ENCODE measurements at regions not wholly inside any gene's neighbourhood (a gene's known extent, or its start where the extent isn't known, plus 50 kb on each side); places are given as distances from the start of the nearest gene placed in this dataset.

DNA sequence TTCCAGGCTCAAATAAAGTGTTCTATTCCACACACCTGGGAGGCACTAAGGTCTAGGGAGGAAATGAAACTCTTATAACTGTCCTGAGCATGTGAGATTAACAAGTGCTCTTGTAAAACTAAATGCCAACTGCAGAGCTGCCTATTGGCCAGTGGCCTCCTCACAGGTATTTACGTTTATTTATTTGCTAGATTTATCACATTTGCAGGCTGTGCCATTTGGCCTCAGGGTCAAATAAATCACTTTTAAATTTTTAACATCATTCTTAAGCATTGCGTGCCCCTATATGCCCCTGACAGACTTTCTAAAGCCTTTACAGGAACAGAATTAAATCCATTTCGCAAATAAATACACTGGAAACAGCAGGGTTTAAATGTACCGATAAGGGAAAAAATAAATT is 381.8 kb upstream of the NFE2L3 start:
- DNase-seq: no peak
- ATAC-seq: peak; percentile 74
- Histone ChIP-seq H3K4me3 (no peak overlapping the region), H3K27me3 (no peaks in the 10 kb centered on the region), H3K9me3 (no peaks in the 10 kb centered on the region), H3K4me1 (no peaks in the 10 kb centered on the region), H3K36me3 (no peaks in the 10 kb centered on the region), H3K27ac (no peak overlapping the region)
- intact Hi-C loops (cut with DNase I): no loop called here
- TF ChIP-seq, protein P1, sequence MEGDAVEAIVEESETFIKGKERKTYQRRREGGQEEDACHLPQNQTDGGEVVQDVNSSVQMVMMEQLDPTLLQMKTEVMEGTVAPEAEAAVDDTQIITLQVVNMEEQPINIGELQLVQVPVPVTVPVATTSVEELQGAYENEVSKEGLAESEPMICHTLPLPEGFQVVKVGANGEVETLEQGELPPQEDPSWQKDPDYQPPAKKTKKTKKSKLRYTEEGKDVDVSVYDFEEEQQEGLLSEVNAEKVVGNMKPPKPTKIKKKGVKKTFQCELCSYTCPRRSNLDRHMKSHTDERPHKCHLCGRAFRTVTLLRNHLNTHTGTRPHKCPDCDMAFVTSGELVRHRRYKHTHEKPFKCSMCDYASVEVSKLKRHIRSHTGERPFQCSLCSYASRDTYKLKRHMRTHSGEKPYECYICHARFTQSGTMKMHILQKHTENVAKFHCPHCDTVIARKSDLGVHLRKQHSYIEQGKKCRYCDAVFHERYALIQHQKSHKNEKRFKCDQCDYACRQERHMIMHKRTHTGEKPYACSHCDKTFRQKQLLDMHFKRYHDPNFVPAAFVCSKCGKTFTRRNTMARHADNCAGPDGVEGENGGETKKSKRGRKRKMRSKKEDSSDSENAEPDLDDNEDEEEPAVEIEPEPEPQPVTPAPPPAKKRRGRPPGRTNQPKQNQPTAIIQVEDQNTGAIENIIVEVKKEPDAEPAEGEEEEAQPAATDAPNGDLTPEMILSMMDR (IDR thresholded peaks at IDR 0.05): no peak

DNA sequence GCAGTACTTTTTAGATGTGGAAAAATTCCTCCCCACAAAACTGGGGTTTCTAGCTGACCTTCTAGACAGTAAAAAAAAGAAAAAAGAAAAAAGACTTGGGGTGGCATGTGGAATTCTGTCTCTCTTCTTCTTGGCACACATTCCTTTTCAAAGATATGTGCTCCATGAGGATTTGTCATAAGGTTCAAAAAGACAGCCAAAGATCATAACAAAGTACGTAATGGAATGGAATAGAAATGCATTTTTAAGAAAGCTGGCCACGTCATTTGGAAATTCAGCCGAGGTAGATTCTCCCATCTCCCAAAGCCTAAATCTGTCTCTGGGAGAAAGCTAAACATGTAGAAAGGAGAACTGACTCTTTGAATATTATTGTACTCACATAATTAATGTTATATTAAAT is 381.3 kb upstream of the NFE2L3 start:
- no peak overlapping the region for H3K27ac ChIP-seq
- ATAC-seq: no peak
- H3K9me3 ChIP-seq: no peaks in the 10 kb centered on the region
- no peaks in the 10 kb centered on the region for H3K4me1 ChIP-seq
- no peak for DNase-seq
- TF ChIP-seq, protein P1 (IDR thresholded peaks at IDR 0.05): no peak
- H3K36me3 ChIP-seq: no peaks in the 10 kb centered on the region
- intact Hi-C loops (cut with DNase I): no loop called here
- H3K4me3 ChIP-seq: no peak overlapping the region
- no peaks in the 10 kb centered on the region for H3K27me3 ChIP-seq

DNA sequence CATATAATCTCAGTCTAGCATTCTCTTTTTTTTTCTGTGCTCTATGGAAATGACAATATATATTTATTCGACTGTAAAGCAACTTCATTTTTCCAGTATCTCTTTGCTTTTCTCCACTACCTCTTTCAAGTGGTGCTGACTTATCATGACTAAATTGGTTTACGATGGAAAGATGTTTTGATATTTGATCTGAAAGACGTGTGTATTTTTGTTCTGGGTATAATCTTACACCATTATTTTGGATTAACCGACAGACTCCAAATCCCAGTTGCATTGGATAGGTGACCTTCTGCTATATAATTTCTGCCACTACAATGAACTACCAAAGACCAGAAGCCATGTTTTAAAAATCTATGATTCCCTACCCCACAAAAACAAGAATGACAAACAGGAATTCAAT is 380.5 kb upstream of the NFE2L3 start:
- Histone ChIP-seq H3K4me1 (no peaks in the 10 kb centered on the region), H3K27me3 (no peaks in the 10 kb centered on the region), H3K9me3 (no peaks in the 10 kb centered on the region), H3K4me3 (no peak overlapping the region), H3K36me3 (no peaks in the 10 kb centered on the region), H3K27ac (no peak overlapping the region)
- TF ChIP-seq, protein P1 (IDR thresholded peaks at IDR 0.05): no peak
- intact Hi-C loops (cut with DNase I): no loop called here
- ATAC-seq (no peak), DNase-seq (no peak)

DNA sequence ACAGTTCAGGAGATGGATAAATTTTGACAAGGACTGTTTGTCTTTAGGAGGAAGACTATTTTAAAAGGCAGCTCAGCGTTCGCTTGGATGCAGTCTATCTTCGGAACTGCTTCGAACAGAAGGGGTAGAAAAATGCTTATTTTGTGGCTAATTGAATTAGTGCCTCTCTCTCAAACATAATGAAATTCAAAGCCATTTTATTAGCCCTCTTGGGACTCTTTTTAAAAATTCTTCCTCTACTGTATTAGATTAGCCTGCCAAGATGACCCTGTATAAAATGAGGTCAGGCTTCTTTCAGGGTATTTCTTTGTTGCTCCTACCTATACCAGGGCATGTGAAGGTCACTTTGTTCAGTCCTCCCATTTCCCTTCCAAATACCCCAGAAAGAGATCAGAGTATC is 379.2 kb upstream of the NFE2L3 start:
- H3K27ac ChIP-seq: no peak overlapping the region
- no peaks in the 10 kb centered on the region for H3K36me3 ChIP-seq
- no peaks in the 10 kb centered on the region for H3K4me1 ChIP-seq
- intact Hi-C loops (cut with DNase I): no loop called here
- DNase-seq (no peak), ATAC-seq (no peak)
- TF ChIP-seq, protein P1 (IDR thresholded peaks at IDR 0.05): no peak
- no peaks in the 10 kb centered on the region for H3K27me3 ChIP-seq
- no peak overlapping the region for H3K4me3 ChIP-seq
- H3K9me3 ChIP-seq: no peaks in the 10 kb centered on the region

DNA sequence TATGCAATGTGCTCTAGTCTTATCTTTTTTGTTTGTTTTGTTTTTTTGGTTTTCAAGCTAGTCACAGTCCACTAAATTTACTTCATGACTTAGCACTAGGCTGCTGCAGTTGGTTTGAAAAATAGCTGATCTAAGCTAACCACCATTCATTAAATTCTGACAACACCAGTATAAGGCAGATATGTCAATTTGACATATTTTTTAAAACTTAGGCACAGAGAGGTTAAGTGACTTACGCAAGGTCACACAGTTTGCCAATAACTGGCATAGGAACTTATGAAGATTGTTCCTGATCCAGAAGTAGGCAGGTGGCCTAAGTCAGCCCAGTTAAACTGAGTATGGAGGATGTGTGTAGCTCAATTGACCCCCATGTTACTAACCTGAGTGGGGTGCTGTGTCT is 377.3 kb upstream of the NFE2L3 start:
- H3K4me3 ChIP-seq: no peak overlapping the region
- no peaks in the 10 kb centered on the region for H3K4me1 ChIP-seq
- intact Hi-C loops (cut with DNase I): no loop called here
- TF ChIP-seq, protein P1 (IDR thresholded peaks at IDR 0.05): no peak
- ATAC-seq (no peak), DNase-seq (no peak)
- H3K9me3 ChIP-seq: no peaks in the 10 kb centered on the region
- H3K36me3 ChIP-seq: no peaks in the 10 kb centered on the region
- H3K27ac ChIP-seq: no peak overlapping the region
- no peaks in the 10 kb centered on the region for H3K27me3 ChIP-seq

All from left lung (tissue), 4 donors.